ENCODE measurements at regions not wholly inside any gene's neighbourhood (a gene's known extent, or its start where the extent isn't known, plus 50 kb on each side); places are given as distances from the start of the nearest gene placed in this dataset.
"Not testable (repeated sequence)": the region's sequence is repeated elsewhere in the genome, so short reads cannot be mapped to it uniquely, and the experiment has no call there.

- H3K9ac ChIP-seq (ENCODE audit: insufficient read depth in 1 of 2, low read length in 2 of 2): no peak overlapping the region
- no peak overlapping the region for H3K4me3 ChIP-seq
- H3K36me3 ChIP-seq (ENCODE audit: control insufficient read depth in 4 of 4, insufficient read depth in 4 of 4, low read length in 4 of 4): no peaks in the 10 kb centered on the region
- no peaks in the 10 kb centered on the region for H3K27me3 ChIP-seq (ENCODE audit: control insufficient read depth in 3 of 3, insufficient read depth in 3 of 3, low read length in 2 of 3)
- no peaks in the 10 kb centered on the region for H3K9me3 ChIP-seq (ENCODE audit: control insufficient read depth in 4 of 4, insufficient read depth in 3 of 4, low read length in 3 of 4)
- no peaks in the 10 kb centered on the region for H3K4me1 ChIP-seq (ENCODE audit: control insufficient read depth in 5 of 5, insufficient read depth in 5 of 5, low read length in 5 of 5)
- DNase-seq (no peak), ATAC-seq (ENCODE audit: insufficient read depth, low FRiP score) (no peak)
- TF ChIP-seq CTCF (IDR thresholded peaks at IDR 0.05; ENCODE audit: control extremely low read depth, extremely low read depth): no peak
- no peak overlapping the region for H3K27ac ChIP-seq (ENCODE audit: low read depth in 1 of 2, low read length in 1 of 2)
Observed at GRCh38 chr3:26293329-26293844, 329.2 kb upstream of the LRRC3B start.

- no peak for TF ChIP-seq CTCF (IDR thresholded peaks at IDR 0.05; ENCODE audit: control extremely low read depth, extremely low read depth)
- no peaks in the 10 kb centered on the region for H3K4me1 ChIP-seq (ENCODE audit: control insufficient read depth in 5 of 5, insufficient read depth in 5 of 5, low read length in 5 of 5)
- no peaks in the 10 kb centered on the region for H3K36me3 ChIP-seq (ENCODE audit: control insufficient read depth in 4 of 4, insufficient read depth in 4 of 4, low read length in 4 of 4)
- no peak overlapping the region for H3K27ac ChIP-seq (ENCODE audit: low read depth in 1 of 2, low read length in 1 of 2)
- no peak for DNase-seq
- peaks cover 0 to 2% (median 0%) of the 10 kb centered on the region in 4 donors for H3K9me3 ChIP-seq (ENCODE audit: control insufficient read depth in 4 of 4, insufficient read depth in 3 of 4, low read length in 3 of 4)
- no peaks in the 10 kb centered on the region for H3K27me3 ChIP-seq (ENCODE audit: control insufficient read depth in 3 of 3, insufficient read depth in 3 of 3, low read length in 2 of 3)
- WGBS, 2 donors: 83 to 88% methylated on average over 5 of the region's 5 CpGs
- H3K9ac ChIP-seq (ENCODE audit: insufficient read depth in 1 of 2, low read length in 2 of 2): no peak overlapping the region
- no peak overlapping the region for H3K4me3 ChIP-seq
- ATAC-seq (ENCODE audit: insufficient read depth, low FRiP score): no peak
Observed at GRCh38 chr3:26307192-26307591, 315.4 kb upstream of the LRRC3B start.

DNA sequence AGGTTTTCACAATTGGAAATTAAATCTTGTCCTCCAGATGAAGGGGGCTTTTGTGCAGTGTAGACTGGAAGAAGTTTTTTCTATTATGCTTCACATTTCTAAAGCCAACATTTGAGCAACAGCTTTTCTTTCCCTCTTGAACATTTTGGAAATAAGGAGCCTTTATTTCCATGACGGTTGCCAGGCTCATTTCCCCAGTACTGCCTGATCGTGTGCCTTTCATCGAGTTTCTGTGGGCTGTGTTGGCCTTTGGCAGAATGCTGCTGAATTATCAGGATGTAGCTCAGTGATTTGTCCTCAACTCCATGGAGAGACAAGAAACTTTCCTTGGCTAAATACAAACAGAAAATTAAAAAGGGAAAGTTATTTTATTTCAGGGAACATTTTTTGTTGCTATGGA lies 314.8 kb upstream of the LRRC3B start:
- ATAC-seq (ENCODE audit: insufficient read depth, low FRiP score) (no peak), DNase-seq (no peak)
- no peaks in the 10 kb centered on the region for H3K4me1 ChIP-seq (ENCODE audit: control insufficient read depth in 5 of 5, insufficient read depth in 5 of 5, low read length in 5 of 5)
- TF ChIP-seq CTCF (IDR thresholded peaks at IDR 0.05; ENCODE audit: control extremely low read depth, extremely low read depth): no peak
- 89 to 90% methylated on average over 3 of the region's 3 CpGs for WGBS, 2 donors
- no peak overlapping the region for H3K4me3 ChIP-seq
- H3K27ac ChIP-seq (ENCODE audit: low read depth in 1 of 2, low read length in 1 of 2): no peak overlapping the region
- no peaks in the 10 kb centered on the region for H3K36me3 ChIP-seq (ENCODE audit: control insufficient read depth in 4 of 4, insufficient read depth in 4 of 4, low read length in 4 of 4)
- no peak overlapping the region for H3K9ac ChIP-seq (ENCODE audit: insufficient read depth in 1 of 2, low read length in 2 of 2)
- peaks cover 0 to 2% (median 0%) of the 10 kb centered on the region in 4 donors for H3K9me3 ChIP-seq (ENCODE audit: control insufficient read depth in 4 of 4, insufficient read depth in 3 of 4, low read length in 3 of 4)
- no peaks in the 10 kb centered on the region for H3K27me3 ChIP-seq (ENCODE audit: control insufficient read depth in 3 of 3, insufficient read depth in 3 of 3, low read length in 2 of 3)

- H3K4me1 ChIP-seq (ENCODE audit: control insufficient read depth in 5 of 5, insufficient read depth in 5 of 5, low read length in 5 of 5): no peaks in the 10 kb centered on the region
- H3K27me3 ChIP-seq (ENCODE audit: control insufficient read depth in 3 of 3, insufficient read depth in 3 of 3, low read length in 2 of 3): no peaks in the 10 kb centered on the region
- no peak for TF ChIP-seq CTCF (IDR thresholded peaks at IDR 0.05; ENCODE audit: control extremely low read depth, extremely low read depth)
- H3K4me3 ChIP-seq: no peak overlapping the region
- H3K9ac ChIP-seq (ENCODE audit: insufficient read depth in 1 of 2, low read length in 2 of 2): no peak overlapping the region
- WGBS, 2 donors: 70 to 83% methylated on average over 3 of the region's 3 CpGs
- no peaks in the 10 kb centered on the region for H3K36me3 ChIP-seq (ENCODE audit: control insufficient read depth in 4 of 4, insufficient read depth in 4 of 4, low read length in 4 of 4)
- peaks cover 0 to 5% (median 0%) of the 10 kb centered on the region in 4 donors for H3K9me3 ChIP-seq (ENCODE audit: control insufficient read depth in 4 of 4, insufficient read depth in 3 of 4, low read length in 3 of 4)
- DNase-seq (no peak), ATAC-seq (ENCODE audit: insufficient read depth, low FRiP score) (no peak)
- H3K27ac ChIP-seq (ENCODE audit: low read depth in 1 of 2, low read length in 1 of 2): no peak overlapping the region
Observed at GRCh38 chr3:26308454-26308853, 314.1 kb upstream of the LRRC3B start.

DNA sequence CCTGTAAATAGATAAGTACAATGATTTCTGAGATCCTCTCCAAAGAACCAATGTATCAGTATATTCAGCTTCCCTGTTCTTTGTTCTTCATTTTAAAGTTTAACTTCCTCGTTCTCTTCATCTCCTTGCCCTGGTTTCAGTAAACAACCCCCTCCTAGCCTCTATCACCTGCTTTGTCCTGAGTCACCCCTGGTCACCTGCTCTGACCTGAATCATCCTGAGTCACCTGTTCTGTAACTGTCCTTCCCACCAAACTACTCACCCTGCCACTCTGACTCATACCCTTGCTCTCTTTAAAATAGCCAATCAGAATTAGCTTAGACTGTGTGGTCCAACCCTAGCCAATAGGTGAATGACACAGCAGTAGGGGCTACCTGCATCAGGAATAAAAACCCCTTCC lies 313.0 kb upstream of the LRRC3B start:
- H3K9ac ChIP-seq (ENCODE audit: insufficient read depth in 1 of 2, low read length in 2 of 2); H3K9me3 ChIP-seq (ENCODE audit: control insufficient read depth in 4 of 4, insufficient read depth in 3 of 4, low read length in 3 of 4); H3K27ac ChIP-seq (ENCODE audit: low read depth in 1 of 2, low read length in 1 of 2); H3K4me3 ChIP-seq; H3K27me3 ChIP-seq (ENCODE audit: control insufficient read depth in 3 of 3, insufficient read depth in 3 of 3, low read length in 2 of 3); H3K4me1 ChIP-seq (ENCODE audit: control insufficient read depth in 5 of 5, insufficient read depth in 5 of 5, low read length in 5 of 5); ATAC-seq (ENCODE audit: insufficient read depth, low FRiP score); H3K36me3 ChIP-seq (ENCODE audit: control insufficient read depth in 4 of 4, insufficient read depth in 4 of 4, low read length in 4 of 4); DNase-seq: not testable (repeated sequence)
- WGBS, 2 donors: 86% methylated on average over 1 of the region's 1 CpG
